K562 (cell line): ENCODE measurements at regions not wholly inside any gene's neighbourhood (a gene's known extent, or its start where the extent isn't known, plus 50 kb on each side); places are given as distances from the start of the nearest gene placed in this dataset.

Experiments
- CBX5 ChIP-seq: IDR thresholded peaks from 2 replicates; pipeline ENCODE4 v1.6.1; 2014; ENCODE audit warnings: low read depth, borderline replicate concordance
- EP300 ChIP-seq: IDR thresholded peaks from 2 replicates; pipeline ENCODE4 v1.6.1; 2012; ENCODE audit warnings: low read length, improper control_type of control experiment
- POLR2A ChIP-seq: fragments of 450-650 bp; conservative IDR thresholded peaks from 2 replicates; pipeline ENCODE4 v1.6.1; 2016
- YY1 ChIP-seq, 3 experiments: IDR thresholded peaks; 2 replicates each; pipeline ENCODE4 v1.6.1; 2011; ENCODE audit warnings: low read length in 2 of 3, mild to moderate bottlenecking in 2 of 3, moderate library complexity in 2 of 3, borderline replicate concordance in 1 of 3, control low read depth in 1 of 3, low read depth in 1 of 3; ENCODE audit not compliant: insufficient read depth in 3 of 3, insufficient replicate concordance in 2 of 3, control insufficient read depth in 1 of 3, insufficient read length in 1 of 3; ENCODE audit errors: extremely low read depth in 1 of 3
- TF ChIP-seq, protein P1 (sequence below), 3 experiments: fragments of 200-800 bp in 1 of 3; sonication (Bioruptor generic) in 1 of 3; sonication (generic) in 1 of 3; formaldehyde crosslinking in 1 of 3; IDR thresholded peaks; 2 replicates each; pipeline versions ENCODE4 v1.6.1 to v1.8.0; 2016 to 2022; ENCODE audit warnings: mild to moderate bottlenecking in 2 of 3, missing compliant biosample characterization in 2 of 3, missing genetic modification characterization in 2 of 3, missing genetic modification reagents in 1 of 3
- TF ChIP-seq, protein P2 (sequence below): fragments of 450-650 bp; IDR thresholded peaks from 2 replicates; pipeline ENCODE4 v1.6.1; 2018; ENCODE audit not compliant: partially characterized antibody
- TF ChIP-seq, protein P3 (sequence below), 3 experiments: IDR thresholded peaks in 2 of 3; conservative IDR thresholded peaks in 1 of 3; 2 replicates each; pipeline ENCODE4 v1.5.1; 2011 to 2012; ENCODE audit warnings: low read length in 3 of 3, mild to moderate bottlenecking in 3 of 3, control low read depth in 2 of 3, improper control_type of control experiment in 1 of 3, inconsistent platforms in 1 of 3, low read depth in 1 of 3, mixed read lengths in 1 of 3, moderate library complexity in 1 of 3; ENCODE audit not compliant: insufficient read depth in 2 of 3
- TF ChIP-seq, protein P4 (sequence below): sonication (generic); formaldehyde crosslinking; IDR thresholded peaks from 2 replicates; pipeline ENCODE4 v1.5.0; 2020; ENCODE audit warnings: missing genetic modification reagents
- TF ChIP-seq, protein P5 (sequence below): fragments of 450-650 bp; IDR thresholded peaks from 2 replicates; pipeline ENCODE4 v1.6.1; 2017; ENCODE audit warnings: antibody characterized with exemption
- TF ChIP-seq, protein P6 (sequence below), 2 experiments: fragments of 200-800 bp in 1 of 2; sonication (Bioruptor generic) in 1 of 2; sonication (generic) in 1 of 2; formaldehyde crosslinking in 1 of 2; IDR thresholded peaks in 1 of 2; conservative IDR thresholded peaks in 1 of 2; 2 replicates each; pipeline versions ENCODE4 v1.5.0 to v1.6.1; 2016 to 2020; ENCODE audit warnings: missing compliant biosample characterization in 1 of 2, missing genetic modification characterization in 1 of 2, missing genetic modification reagents in 1 of 2

DNA sequence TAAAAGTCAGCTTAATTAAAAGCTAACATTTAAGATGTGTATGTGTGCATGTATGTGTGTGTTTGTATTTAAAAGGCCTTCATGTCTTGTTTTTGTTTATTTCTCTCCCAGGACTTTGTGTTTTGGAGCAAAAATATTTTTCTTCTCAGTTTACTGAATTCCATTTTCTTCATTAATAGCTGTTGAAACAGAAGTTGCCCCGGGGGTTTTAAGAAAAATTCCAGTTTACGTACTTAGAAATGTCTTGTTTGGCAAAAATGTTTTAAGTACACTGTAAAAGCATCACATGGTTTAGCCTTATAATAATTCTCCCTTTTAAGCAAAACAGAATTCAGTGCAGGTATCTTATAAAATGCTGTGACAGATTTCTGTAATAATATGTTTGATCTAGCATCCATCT lies 1233.0 kb upstream of the NRXN1 start:
- TF ChIP-seq, protein P1, sequence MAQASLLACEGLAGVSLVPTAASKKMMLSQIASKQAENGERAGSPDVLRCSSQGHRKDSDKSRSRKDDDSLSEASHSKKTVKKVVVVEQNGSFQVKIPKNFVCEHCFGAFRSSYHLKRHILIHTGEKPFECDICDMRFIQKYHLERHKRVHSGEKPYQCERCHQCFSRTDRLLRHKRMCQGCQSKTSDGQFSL (CRISPR knock-in tag; IDR thresholded peaks at IDR 0.05) = no peak
- TF ChIP-seq, protein P1 (tag; IDR thresholded peaks at IDR 0.05) = no peak
- TF ChIP-seq, protein P2, sequence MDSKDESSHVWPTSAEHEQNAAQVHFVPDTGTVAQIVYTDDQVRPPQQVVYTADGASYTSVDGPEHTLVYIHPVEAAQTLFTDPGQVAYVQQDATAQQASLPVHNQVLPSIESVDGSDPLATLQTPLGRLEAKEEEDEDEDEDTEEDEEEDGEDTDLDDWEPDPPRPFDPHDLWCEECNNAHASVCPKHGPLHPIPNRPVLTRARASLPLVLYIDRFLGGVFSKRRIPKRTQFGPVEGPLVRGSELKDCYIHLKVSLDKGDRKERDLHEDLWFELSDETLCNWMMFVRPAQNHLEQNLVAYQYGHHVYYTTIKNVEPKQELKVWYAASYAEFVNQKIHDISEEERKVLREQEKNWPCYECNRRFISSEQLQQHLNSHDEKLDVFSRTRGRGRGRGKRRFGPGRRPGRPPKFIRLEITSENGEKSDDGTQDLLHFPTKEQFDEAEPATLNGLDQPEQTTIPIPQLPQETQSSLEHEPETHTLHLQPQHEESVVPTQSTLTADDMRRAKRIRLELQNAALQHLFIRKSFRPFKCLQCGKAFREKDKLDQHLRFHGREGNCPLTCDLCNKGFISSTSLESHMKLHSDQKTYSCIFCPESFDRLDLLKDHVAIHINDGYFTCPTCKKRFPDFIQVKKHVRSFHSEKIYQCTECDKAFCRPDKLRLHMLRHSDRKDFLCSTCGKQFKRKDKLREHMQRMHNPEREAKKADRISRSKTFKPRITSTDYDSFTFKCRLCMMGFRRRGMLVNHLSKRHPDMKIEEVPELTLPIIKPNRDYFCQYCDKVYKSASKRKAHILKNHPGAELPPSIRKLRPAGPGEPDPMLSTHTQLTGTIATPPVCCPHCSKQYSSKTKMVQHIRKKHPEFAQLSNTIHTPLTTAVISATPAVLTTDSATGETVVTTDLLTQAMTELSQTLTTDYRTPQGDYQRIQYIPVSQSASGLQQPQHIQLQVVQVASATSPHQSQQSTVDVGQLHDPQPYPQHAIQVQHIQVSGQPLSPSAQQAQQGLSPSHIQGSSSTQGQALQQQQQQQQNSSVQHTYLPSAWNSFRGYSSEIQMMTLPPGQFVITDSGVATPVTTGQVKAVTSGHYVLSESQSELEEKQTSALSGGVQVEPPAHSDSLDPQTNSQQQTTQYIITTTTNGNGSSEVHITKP = no peak
- TF ChIP-seq POLR2A (no peak), EP300 (no peak), YY1 (IDR thresholded peaks at IDR 0.05; ENCODE audit: borderline replicate concordance in 1 of 3, control insufficient read depth in 1 of 3, extremely low read depth in 1 of 3, insufficient read depth in 3 of 3, insufficient read length in 1 of 3, insufficient replicate concordance in 2 of 3, low read depth in 1 of 3, low read length in 2 of 3) (no peak), CBX5 (no peak)
- TF ChIP-seq, protein P3, sequence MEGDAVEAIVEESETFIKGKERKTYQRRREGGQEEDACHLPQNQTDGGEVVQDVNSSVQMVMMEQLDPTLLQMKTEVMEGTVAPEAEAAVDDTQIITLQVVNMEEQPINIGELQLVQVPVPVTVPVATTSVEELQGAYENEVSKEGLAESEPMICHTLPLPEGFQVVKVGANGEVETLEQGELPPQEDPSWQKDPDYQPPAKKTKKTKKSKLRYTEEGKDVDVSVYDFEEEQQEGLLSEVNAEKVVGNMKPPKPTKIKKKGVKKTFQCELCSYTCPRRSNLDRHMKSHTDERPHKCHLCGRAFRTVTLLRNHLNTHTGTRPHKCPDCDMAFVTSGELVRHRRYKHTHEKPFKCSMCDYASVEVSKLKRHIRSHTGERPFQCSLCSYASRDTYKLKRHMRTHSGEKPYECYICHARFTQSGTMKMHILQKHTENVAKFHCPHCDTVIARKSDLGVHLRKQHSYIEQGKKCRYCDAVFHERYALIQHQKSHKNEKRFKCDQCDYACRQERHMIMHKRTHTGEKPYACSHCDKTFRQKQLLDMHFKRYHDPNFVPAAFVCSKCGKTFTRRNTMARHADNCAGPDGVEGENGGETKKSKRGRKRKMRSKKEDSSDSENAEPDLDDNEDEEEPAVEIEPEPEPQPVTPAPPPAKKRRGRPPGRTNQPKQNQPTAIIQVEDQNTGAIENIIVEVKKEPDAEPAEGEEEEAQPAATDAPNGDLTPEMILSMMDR (IDR thresholded peaks at IDR 0.05 in 2 of 3, conservative IDR thresholded peaks at IDR 0.05 in 1 of 3; ENCODE audit: insufficient read depth in 2 of 3, low read depth in 1 of 3, low read length in 3 of 3) = no peak
- TF ChIP-seq, protein P4, sequence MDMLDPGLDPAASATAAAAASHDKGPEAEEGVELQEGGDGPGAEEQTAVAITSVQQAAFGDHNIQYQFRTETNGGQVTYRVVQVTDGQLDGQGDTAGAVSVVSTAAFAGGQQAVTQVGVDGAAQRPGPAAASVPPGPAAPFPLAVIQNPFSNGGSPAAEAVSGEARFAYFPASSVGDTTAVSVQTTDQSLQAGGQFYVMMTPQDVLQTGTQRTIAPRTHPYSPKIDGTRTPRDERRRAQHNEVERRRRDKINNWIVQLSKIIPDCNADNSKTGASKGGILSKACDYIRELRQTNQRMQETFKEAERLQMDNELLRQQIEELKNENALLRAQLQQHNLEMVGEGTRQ (CRISPR knock-in tag) = no peak
- TF ChIP-seq, protein P5, sequence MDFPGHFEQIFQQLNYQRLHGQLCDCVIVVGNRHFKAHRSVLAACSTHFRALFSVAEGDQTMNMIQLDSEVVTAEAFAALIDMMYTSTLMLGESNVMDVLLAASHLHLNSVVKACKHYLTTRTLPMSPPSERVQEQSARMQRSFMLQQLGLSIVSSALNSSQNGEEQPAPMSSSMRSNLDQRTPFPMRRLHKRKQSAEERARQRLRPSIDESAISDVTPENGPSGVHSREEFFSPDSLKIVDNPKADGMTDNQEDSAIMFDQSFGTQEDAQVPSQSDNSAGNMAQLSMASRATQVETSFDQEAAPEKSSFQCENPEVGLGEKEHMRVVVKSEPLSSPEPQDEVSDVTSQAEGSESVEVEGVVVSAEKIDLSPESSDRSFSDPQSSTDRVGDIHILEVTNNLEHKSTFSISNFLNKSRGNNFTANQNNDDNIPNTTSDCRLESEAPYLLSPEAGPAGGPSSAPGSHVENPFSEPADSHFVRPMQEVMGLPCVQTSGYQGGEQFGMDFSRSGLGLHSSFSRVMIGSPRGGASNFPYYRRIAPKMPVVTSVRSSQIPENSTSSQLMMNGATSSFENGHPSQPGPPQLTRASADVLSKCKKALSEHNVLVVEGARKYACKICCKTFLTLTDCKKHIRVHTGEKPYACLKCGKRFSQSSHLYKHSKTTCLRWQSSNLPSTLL = no peak
- TF ChIP-seq, protein P6, sequence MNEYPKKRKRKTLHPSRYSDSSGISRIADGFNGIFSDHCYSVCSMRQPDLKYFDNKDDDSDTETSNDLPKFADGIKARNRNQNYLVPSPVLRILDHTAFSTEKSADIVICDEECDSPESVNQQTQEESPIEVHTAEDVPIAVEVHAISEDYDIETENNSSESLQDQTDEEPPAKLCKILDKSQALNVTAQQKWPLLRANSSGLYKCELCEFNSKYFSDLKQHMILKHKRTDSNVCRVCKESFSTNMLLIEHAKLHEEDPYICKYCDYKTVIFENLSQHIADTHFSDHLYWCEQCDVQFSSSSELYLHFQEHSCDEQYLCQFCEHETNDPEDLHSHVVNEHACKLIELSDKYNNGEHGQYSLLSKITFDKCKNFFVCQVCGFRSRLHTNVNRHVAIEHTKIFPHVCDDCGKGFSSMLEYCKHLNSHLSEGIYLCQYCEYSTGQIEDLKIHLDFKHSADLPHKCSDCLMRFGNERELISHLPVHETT (CRISPR knock-in tag; conservative IDR thresholded peaks at IDR 0.05 in 1 of 2, IDR thresholded peaks at IDR 0.05 in 1 of 2) = no peak
